Muscle of arm (tissue), 1 donor: ENCODE measurements at regions not wholly inside any gene's neighbourhood (a gene's known extent, or its start where the extent isn't known, plus 50 kb on each side); places are given as distances from the start of the nearest gene placed in this dataset.
"Not testable (repeated sequence)": the region's sequence is repeated elsewhere in the genome, so short reads cannot be mapped to it uniquely, and the experiment has no call there.

Experiments
- DNase-seq: peaks from one replicate; pipeline ENCODE4 v3.0.0-alpha.2; 2013

DNA sequence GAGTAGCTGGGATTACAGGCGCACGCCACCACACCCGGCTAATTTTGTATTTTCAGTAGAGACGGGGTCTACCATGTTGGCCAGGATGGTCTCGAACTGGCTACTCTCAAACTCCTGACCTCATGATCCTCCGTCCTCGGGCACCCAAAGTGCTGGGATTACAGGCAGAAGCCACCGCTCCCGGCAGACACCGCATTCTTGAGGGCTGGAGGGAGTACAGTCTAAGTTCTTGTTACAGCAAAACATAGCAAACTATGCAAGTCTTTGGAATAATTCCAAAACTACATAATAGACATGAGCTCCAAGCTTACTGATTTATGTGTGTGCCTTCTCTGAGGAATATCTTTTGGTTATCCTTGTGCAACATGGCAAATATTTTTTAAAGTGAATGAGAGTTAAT, 299.1 kb upstream of the ZNF658 start:
- DNase-seq, result peak; percentile 0

- DNase-seq, result not testable (repeated sequence)
These were observed 268.9 kb upstream of the ZNF658 start for GRCh38 chr9:66631521-66632046.

- not testable (repeated sequence) for DNase-seq
These were observed 252.8 kb upstream of the ZNF658 start for GRCh38 chr9:66647675-66648074.

- DNase-seq, result not testable (repeated sequence)
These were observed 210.3 kb upstream of the ZNF658 start for GRCh38 chr9:66690242-66690641.

- DNase-seq, result not testable (repeated sequence)
These were observed 204.8 kb upstream of the ZNF658 start for GRCh38 chr9:66695561-66696240.

- DNase-seq, result not testable (repeated sequence)
These were observed 203.0 kb upstream of the ZNF658 start for GRCh38 chr9:66697343-66698065.

DNA sequence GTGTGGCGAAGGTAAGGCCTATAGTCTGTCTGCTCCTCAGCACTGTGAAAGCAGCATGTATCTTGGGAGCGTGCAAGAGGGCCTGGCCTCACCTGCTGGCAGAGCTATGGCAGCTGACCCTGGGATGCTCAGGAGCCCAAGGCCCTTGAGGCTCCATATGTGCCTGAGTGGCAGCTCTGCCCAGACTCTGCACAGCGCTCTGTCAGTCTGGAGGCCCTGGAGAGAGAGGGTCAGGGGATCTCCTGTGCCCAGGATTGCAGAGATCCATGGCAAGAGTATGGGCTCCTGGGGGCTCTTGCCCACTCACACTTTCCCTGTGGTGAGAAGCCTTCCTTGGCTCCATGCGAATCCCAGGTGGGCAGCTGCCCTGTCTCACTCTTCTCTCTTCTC, 202.5 kb upstream of the ZNF658 start:
- not testable (repeated sequence) for DNase-seq

GRCh38 chr9:66701411-66702377, 198.8 kb upstream of the ZNF658 start:
- not testable (repeated sequence) for DNase-seq

GRCh38 chr9:66711553-66711952, 189.0 kb upstream of the ZNF658 start:
- not testable (repeated sequence) for DNase-seq

DNA sequence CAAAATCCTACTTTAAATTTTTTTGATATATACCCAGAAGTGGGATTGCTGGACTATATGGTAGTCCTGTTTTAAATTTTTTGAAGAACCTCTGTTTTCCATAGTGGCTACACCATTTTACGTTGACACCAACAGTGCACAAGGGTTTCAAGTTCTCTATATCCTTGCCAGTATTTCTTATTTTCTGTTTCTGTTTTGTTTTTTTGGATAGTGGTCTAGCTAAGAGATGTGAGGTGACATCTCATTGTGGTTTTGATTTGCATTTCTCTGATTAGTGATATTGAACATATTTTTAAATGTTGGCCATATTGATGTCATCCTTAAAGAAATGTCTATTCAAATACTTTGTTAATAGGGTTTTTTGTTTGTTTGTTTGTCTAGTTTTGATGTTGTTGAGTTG, 187.7 kb upstream of the ZNF658 start:
- DNase-seq, result not testable (repeated sequence)

- DNase-seq, result not testable (repeated sequence)
These were observed 187.0 kb upstream of the ZNF658 start for GRCh38 chr9:66713552-66713951.

GRCh38 chr9:66720845-66721244, 179.7 kb upstream of the ZNF658 start:
- DNase-seq, result not testable (repeated sequence)

GRCh38 chr9:66727540-66727939, 173.0 kb upstream of the ZNF658 start:
- not testable (repeated sequence) for DNase-seq

DNA sequence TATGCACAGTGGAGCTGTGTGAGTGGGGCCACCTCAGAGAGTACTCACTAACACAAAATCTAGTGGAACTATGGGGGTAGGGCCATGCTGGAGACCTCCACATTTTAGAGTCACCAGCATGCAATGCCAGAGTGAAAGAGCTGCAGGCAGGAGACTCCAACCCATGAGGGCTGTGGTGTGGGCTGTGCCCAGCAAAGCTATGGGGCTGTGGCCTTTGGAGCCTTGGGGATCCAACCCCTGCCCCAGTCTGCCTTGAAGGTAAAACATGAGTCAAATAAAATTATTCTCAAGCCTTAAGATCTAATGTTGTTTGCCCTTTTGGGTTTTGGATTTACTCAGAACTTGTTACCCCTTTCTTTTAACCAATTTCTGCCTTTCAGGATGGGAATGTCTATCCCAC, 163.8 kb upstream of the ZNF658 start:
- DNase-seq, result not testable (repeated sequence)

- DNase-seq, result not testable (repeated sequence)
These were observed 162.1 kb upstream of the ZNF658 start for GRCh38 chr9:66738418-66738817.

- not testable (repeated sequence) for DNase-seq
These were observed 160.4 kb upstream of the ZNF658 start for GRCh38 chr9:66740136-66740535.

- DNase-seq, result not testable (repeated sequence)
These were observed 154.7 kb upstream of the ZNF658 start for GRCh38 chr9:66745846-66746245.

DNA sequence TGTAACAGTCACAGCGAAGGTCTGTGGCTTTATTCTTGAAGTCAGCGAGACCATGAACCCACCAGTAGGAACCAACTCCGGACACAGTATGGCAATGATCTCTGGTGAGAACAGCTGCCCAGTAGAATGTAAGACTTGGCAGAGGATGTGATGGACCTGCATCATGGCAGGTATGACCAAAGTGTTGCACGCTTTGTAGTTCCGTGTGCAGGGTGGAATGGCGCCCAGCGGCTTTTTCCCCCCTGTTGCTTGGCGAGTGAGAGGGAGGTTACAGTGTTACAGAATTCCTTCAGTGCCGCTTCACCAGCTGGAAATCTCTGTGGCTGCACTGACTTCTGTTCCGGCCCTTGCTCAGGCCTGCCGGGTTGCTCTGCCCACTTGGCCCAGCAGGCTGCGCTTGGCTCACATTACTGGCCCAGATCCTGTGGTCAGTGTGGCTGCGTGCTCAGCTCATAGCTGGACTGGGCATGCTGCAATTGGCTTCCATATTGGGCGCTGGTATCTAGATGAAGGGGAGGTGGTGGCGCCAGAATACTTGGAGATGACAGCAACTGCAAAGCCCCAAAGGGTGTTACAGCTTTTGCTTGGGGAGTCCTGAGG, 148.1 kb upstream of the ZNF658 start:
- not testable (repeated sequence) for DNase-seq

DNA sequence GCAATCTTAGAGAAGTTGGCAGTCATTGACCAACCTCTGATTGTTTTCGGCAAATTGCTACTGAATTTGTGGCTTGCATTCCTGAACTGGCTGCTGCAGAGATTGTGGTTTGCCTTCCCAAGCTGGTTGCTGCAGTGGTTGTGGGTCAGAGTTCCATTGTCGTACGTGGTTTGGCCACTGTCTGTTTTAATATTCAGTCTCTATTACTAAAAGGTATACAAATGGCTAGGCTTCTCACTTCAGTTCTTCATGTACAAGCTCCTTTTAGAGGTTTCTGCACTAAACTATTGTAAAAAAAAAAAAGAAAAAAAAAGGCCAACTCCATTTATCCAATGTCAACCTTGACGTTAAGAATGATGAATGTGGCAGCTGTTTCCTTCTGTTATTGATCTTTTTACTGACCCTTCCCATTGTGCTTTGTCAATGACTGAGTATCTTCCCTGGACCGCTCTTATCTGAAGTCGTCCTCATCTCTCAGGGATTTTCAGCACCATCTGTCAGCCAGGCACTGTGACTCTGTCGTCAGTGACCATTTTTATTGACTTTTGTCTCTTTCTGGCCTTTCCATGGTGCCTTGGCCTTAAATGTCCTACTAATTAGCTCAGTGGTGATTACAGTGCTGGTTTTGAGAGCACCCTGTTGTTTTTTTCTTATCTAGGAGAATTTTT, 140.6 kb upstream of the ZNF658 start:
- not testable (repeated sequence) for DNase-seq

DNA sequence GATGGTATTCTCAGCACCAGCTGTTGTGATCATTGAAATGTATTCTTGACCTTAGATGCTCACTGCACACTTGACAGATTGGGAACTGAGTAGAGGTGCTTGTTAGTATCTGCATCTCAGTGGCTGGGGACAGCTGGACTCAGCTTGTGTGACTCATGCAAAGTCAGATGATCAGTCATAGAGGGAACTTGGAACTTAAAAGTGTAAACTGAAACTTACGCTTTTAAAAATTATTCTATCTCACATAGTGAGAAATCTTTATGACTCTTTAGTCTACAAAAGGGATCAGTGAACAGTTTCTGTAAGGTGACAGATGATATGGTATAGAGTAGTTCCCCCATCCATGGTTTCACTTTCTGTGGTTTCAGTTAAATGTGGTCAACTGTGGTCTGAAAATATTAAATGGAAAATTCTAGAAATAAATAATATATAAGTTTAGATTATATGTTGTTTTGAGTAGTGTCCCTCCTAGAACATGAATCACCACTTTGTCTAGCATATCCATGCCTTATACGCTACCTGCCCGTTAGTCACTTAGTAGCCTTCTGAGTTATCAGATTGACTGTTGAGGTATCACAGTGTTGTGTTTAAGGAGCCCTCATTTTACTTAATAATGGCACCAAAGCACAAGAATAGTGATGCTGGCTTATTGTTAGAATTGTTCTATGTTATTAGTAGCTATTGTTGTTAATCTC, 135.6 kb upstream of the ZNF658 start:
- not testable (repeated sequence) for DNase-seq
